ENCODE measurements at regions not wholly inside any gene's neighbourhood (a gene's known extent, or its start where the extent isn't known, plus 50 kb on each side); places are given as distances from the start of the nearest gene placed in this dataset.

- Histone ChIP-seq H3K27me3 (ENCODE audit: insufficient read depth, poor library complexity, severe bottlenecking) (no peaks in the 10 kb centered on the region), H3K4me1 (ENCODE audit: insufficient read depth, poor library complexity, severe bottlenecking) (peaks cover 6% of the 10 kb centered on the region), H3K27ac (ENCODE audit: poor library complexity, severe bottlenecking) (no peak overlapping the region), H3K9me3 (ENCODE audit: severe bottlenecking) (no peaks in the 10 kb centered on the region), H3K36me3 (ENCODE audit: low read depth) (no peaks in the 10 kb centered on the region), H3K4me3 (ENCODE audit: severe bottlenecking) (no peak overlapping the region)
- DNase-seq (ENCODE audit: low spot score) (no peak), ATAC-seq (ENCODE audit: low read depth) (no peak)
- no peak for TF ChIP-seq CTCF (IDR thresholded peaks at IDR 0.05; ENCODE audit: poor library complexity, severe bottlenecking)
Observed at GRCh38 chr1:234549447-234550021, 60.4 kb downstream of the IRF2BP2 start.

- no peak for ATAC-seq (ENCODE audit: low read depth)
- Histone ChIP-seq H3K4me1 (ENCODE audit: insufficient read depth, poor library complexity, severe bottlenecking) (peaks cover 12% of the 10 kb centered on the region), H3K9me3 (ENCODE audit: severe bottlenecking) (no peaks in the 10 kb centered on the region), H3K27ac (ENCODE audit: poor library complexity, severe bottlenecking) (no peak overlapping the region), H3K4me3 (ENCODE audit: severe bottlenecking) (no peak overlapping the region), H3K36me3 (ENCODE audit: low read depth) (no peaks in the 10 kb centered on the region), H3K27me3 (ENCODE audit: insufficient read depth, poor library complexity, severe bottlenecking) (no peaks in the 10 kb centered on the region)
- DNase-seq (ENCODE audit: low spot score), result no peak
- TF ChIP-seq CTCF (IDR thresholded peaks at IDR 0.05; ENCODE audit: poor library complexity, severe bottlenecking), result no peak
Observed at GRCh38 chr1:234546890-234547788, 62.8 kb downstream of the IRF2BP2 start.

- no peaks in the 10 kb centered on the region for H3K36me3 ChIP-seq (ENCODE audit: low read depth)
- H3K4me3 ChIP-seq (ENCODE audit: severe bottlenecking), result no peak overlapping the region
- no peak for TF ChIP-seq CTCF (IDR thresholded peaks at IDR 0.05; ENCODE audit: poor library complexity, severe bottlenecking)
- ATAC-seq (ENCODE audit: low read depth) (no peak), DNase-seq (ENCODE audit: low spot score) (no peak)
- H3K27me3 ChIP-seq (ENCODE audit: insufficient read depth, poor library complexity, severe bottlenecking), result no peaks in the 10 kb centered on the region
- H3K9me3 ChIP-seq (ENCODE audit: severe bottlenecking), result no peaks in the 10 kb centered on the region
- H3K27ac ChIP-seq (ENCODE audit: poor library complexity, severe bottlenecking), result no peak overlapping the region
- H3K4me1 ChIP-seq (ENCODE audit: insufficient read depth, poor library complexity, severe bottlenecking), result peaks cover 12% of the 10 kb centered on the region
Observed at GRCh38 chr1:234546387-234546704, 63.6 kb downstream of the IRF2BP2 start.

- H3K27ac ChIP-seq (ENCODE audit: poor library complexity, severe bottlenecking), result no peak overlapping the region
- H3K36me3 ChIP-seq (ENCODE audit: low read depth), result no peaks in the 10 kb centered on the region
- DNase-seq (ENCODE audit: low spot score) (no peak), ATAC-seq (ENCODE audit: low read depth) (no peak)
- H3K9me3 ChIP-seq (ENCODE audit: severe bottlenecking), result no peaks in the 10 kb centered on the region
- TF ChIP-seq CTCF (IDR thresholded peaks at IDR 0.05; ENCODE audit: poor library complexity, severe bottlenecking), result no peak
- H3K4me3 ChIP-seq (ENCODE audit: severe bottlenecking), result no peak overlapping the region
- H3K27me3 ChIP-seq (ENCODE audit: insufficient read depth, poor library complexity, severe bottlenecking), result no peaks in the 10 kb centered on the region
- peaks cover 12% of the 10 kb centered on the region for H3K4me1 ChIP-seq (ENCODE audit: insufficient read depth, poor library complexity, severe bottlenecking)
Observed at GRCh38 chr1:234545517-234546386, 64.2 kb downstream of the IRF2BP2 start.

Data from RWPE2 (cell line).